GM12892 (cell line): ENCODE measurements at regions not wholly inside any gene's neighbourhood (a gene's known extent, or its start where the extent isn't known, plus 50 kb on each side); places are given as distances from the start of the nearest gene placed in this dataset.

ENCODE experiments used
- POLR2A ChIP-seq: IDR thresholded peaks from 2 replicates; pipeline ENCODE4 v1.6.1; 2011; ENCODE audit warnings: low read depth, low read length, control low read depth
- POLR2AphosphoS5 ChIP-seq: IDR thresholded peaks from 2 replicates; pipeline ENCODE4 v1.6.1; 2011; ENCODE audit warnings: low read depth, low read length, control low read depth
- TAF1 ChIP-seq: IDR thresholded peaks from 2 replicates; pipeline ENCODE4 v1.6.1; 2011; ENCODE audit warnings: low read depth, mild to moderate bottlenecking, control low read depth, low read length, borderline replicate concordance

- no peak for TF ChIP-seq TAF1
- no peak for TF ChIP-seq POLR2A
- no peak for TF ChIP-seq POLR2AphosphoS5
Observed at GRCh38 chr2:198414976-198415375, 610.6 kb downstream of the PLCL1 start.
